GM12878 (cell line): ENCODE measurements at regions not wholly inside any gene's neighbourhood (a gene's known extent, or its start where the extent isn't known, plus 50 kb on each side); places are given as distances from the start of the nearest gene placed in this dataset.
"Not testable (repeated sequence)": the region's sequence is repeated elsewhere in the genome, so short reads cannot be mapped to it uniquely, and the experiment has no call there.

ENCODE experiments used
- ATAC-seq: fragments of 200-7000 bp; cut with Tn5 transposase; 3 replicates; pipeline ENCODE4 v1.9.1; 2020; ENCODE audit warnings: mild to moderate bottlenecking, moderate library complexity
- BruUV-seq: library from RNA; stranded (reverse); fragments of 400-500 nt; replicated peaks from 2 replicates; lab custom pipeline; 2021; lab: Mats Ljungman, UMichigan
- CTCF ChIA-PET: fragments of 300-600 bp; sonication (Branson Sonifier 250); formaldehyde crosslinking; extraction: SDS; loops from one replicate; lab custom pipeline; 2021; ENCODE audit warnings: inconsistent platforms; lab: Yijun Ruan, JAX
- POLR2A ChIA-PET: fragments of 350-600 bp; formaldehyde crosslinking; extraction: SDS; loops from one replicate; lab custom pipeline; 2021; ENCODE audit warnings: inconsistent platforms; lab: Charles Lee
- RAD21 ChIA-PET: fragments of 300-600 bp; sonication (Branson Sonifier 250); formaldehyde crosslinking; loops from one replicate; lab custom pipeline; 2023; ENCODE audit warnings: antibody characterized with exemption; ENCODE audit not compliant: unreplicated experiment; lab: Charles Lee
- SMC1A ChIA-PET: fragments of 300-600 bp; sonication (Branson Sonifier 250); formaldehyde crosslinking; loops from one replicate; lab custom pipeline; 2023; ENCODE audit not compliant: unreplicated experiment, uncharacterized antibody; lab: Charles Lee
- DNase-seq: peaks from one replicate; pipeline ENCODE4 v3.0.0-alpha.2; 2011; ENCODE audit warnings: low read depth, low spot score
- FAIRE-seq: peaks from 3 replicates; lab custom pipeline; 2011; peaks lifted over from hg19 to GRCh38; lab: Jason Lieb, UNC
- H2AFZ ChIP-seq: 2 replicates; pipeline ENCODE4 v1.6.0; 2011; ENCODE audit warnings: low read depth, low read length, control low read depth; ENCODE audit not compliant: control insufficient read depth
- H3K27ac ChIP-seq: 2 replicates; pipeline ENCODE4 v1.5.1; 2011; ENCODE audit warnings: control low read depth; ENCODE audit not compliant: control insufficient read depth, insufficient read depth
- H3K27me3 ChIP-seq, 2 experiments: replicated peaks in 1 of 2; 2 replicates each; pipeline versions ENCODE4 v1.6.0 to v1.6.1; 2011; ENCODE audit warnings: low read length in 1 of 2; ENCODE audit not compliant: control insufficient read depth in 2 of 2, insufficient read depth in 2 of 2
- H3K36me3 ChIP-seq, 2 experiments: 2 replicates each; pipeline ENCODE4 v1.5.1; 2011; ENCODE audit warnings: low read length in 1 of 2; ENCODE audit not compliant: control insufficient read depth in 2 of 2, insufficient read depth in 2 of 2
- H3K4me1 ChIP-seq: 2 replicates; pipeline ENCODE4 v1.6.1; 2011; ENCODE audit warnings: mild to moderate bottlenecking, low read length, moderate library complexity, mixed read lengths; ENCODE audit not compliant: control insufficient read depth, insufficient read depth
- H3K4me2 ChIP-seq: 2 replicates; pipeline ENCODE4 v1.6.0; 2011; ENCODE audit warnings: control low read depth; ENCODE audit not compliant: control insufficient read depth, insufficient read depth
- H3K4me3 ChIP-seq: fragments of 200-600 bp; sonication (generic); 2 replicates; pipeline ENCODE4 v1.5.1; 2016
- H3K79me2 ChIP-seq: 2 replicates; pipeline ENCODE4 v1.6.0; 2011; ENCODE audit warnings: low read length; ENCODE audit not compliant: control insufficient read depth, insufficient read depth
- H3K9ac ChIP-seq: 2 replicates; pipeline ENCODE4 v1.8.0; 2011; ENCODE audit warnings: low read length, control low read depth, mixed read lengths; ENCODE audit not compliant: control insufficient read depth, insufficient read depth
- H3K9me3 ChIP-seq: replicated peaks from 3 replicates; pipeline ENCODE4 v1.5.1; 2011; ENCODE audit warnings: mild to moderate bottlenecking, low read length; ENCODE audit not compliant: control insufficient read depth, insufficient read depth
- H4K20me1 ChIP-seq: 2 replicates; pipeline ENCODE4 v1.6.0; 2011; ENCODE audit not compliant: control insufficient read depth, insufficient read depth
- BRCA1 ChIP-seq: IDR thresholded peaks from 2 replicates; pipeline ENCODE4 v1.6.1; 2011; ENCODE audit warnings: low read depth, low read length, improper control_type of control experiment
- HDAC6 ChIP-seq: fragments of 200-600 bp; sonication (generic); IDR thresholded peaks from one replicate; pipeline ENCODE4 v1.8.0; 2017; ENCODE audit warnings: antibody characterized with exemption; ENCODE audit not compliant: unreplicated experiment
- JUND ChIP-seq: IDR thresholded peaks from 2 replicates; pipeline ENCODE4 v1.6.1; 2012; ENCODE audit warnings: low read depth, mild to moderate bottlenecking, low read length, improper control_type of control experiment, moderate library complexity
- RB1 ChIP-seq: fragments of 450-650 bp; formaldehyde crosslinking; IDR thresholded peaks from 2 replicates; pipeline ENCODE4 v1.6.1; 2017; ENCODE audit warnings: mild to moderate bottlenecking, borderline replicate concordance
- SIN3A ChIP-seq: IDR thresholded peaks from 2 replicates; pipeline ENCODE4 v1.6.1; 2012; ENCODE audit warnings: low read depth, low read length, improper control_type of control experiment
- ZNF24 ChIP-seq: fragments of 450-650 bp; IDR thresholded peaks from 2 replicates; pipeline ENCODE4 v1.6.1; 2017; ENCODE audit warnings: antibody characterized with exemption, mild to moderate bottlenecking
- WGBS: methylation state at CpG from one replicate; pipeline ENCODE4 v1.1.6; 2016; ENCODE audit warnings: low lambda C conversion rate; ENCODE audit not compliant: insufficient replicate concordance, insufficient coverage; ENCODE audit errors: missing lambda C conversion rate; 5-methylcytosine and 5-hydroxymethylcytosine counted together
- in situ Hi-C: fragments of 300-500 bp; cut with MboI; formaldehyde crosslinking; loops from 9 replicates; pipeline ENCODE4 v1.14.3; 2018; ENCODE audit warnings: mixed read lengths
- intact Hi-C: fragments of 100-400 bp; cut with micrococcal nuclease; formaldehyde crosslinking; loops from one replicate; pipeline ENCODE4 v1.14.2; 2022; ENCODE audit not compliant: unreplicated experiment
- TF ChIP-seq, protein P1 (sequence below): IDR thresholded peaks from 2 replicates; pipeline ENCODE4 v1.6.1; 2011; ENCODE audit warnings: borderline replicate concordance, low read depth, mild to moderate bottlenecking, moderate library complexity, low read length; ENCODE audit not compliant: insufficient read depth, poor library complexity, severe bottlenecking

GRCh38 chr5:106443746-106444145, 1227.0 kb downstream of the EFNA5 start:
- H3K9ac ChIP-seq, result no peak overlapping the region
- H3K9me3 ChIP-seq, result no peaks in the 10 kb centered on the region
- intact Hi-C loops, result no loop called here
- WGBS, result 22% methylated on average over 2 of the region's 2 CpGs
- DNase-seq, result no peak
- in situ Hi-C loops, result no loop called here
- no peak overlapping the region for H3K4me3 ChIP-seq
- ChIA-PET SMC1A (no interaction called here), CTCF (interaction anchor here (1.0 to 1.7 kb wide), 2 partner anchors 10 to 11 kb away, joined by 3 to 10 read pairs; no protein-coding TSS in a partner anchor), POLR2A (no interaction called here), RAD21 (no interaction called here)
- no TSS peak for BruUV-seq
- ATAC-seq, result no peak
- H2AFZ ChIP-seq, result no peak overlapping the region
- no peaks in the 10 kb centered on the region for H3K36me3 ChIP-seq
- no peak overlapping the region for H3K4me2 ChIP-seq
- H3K4me1 ChIP-seq, result no peaks in the 10 kb centered on the region
- no peak overlapping the region for H3K27ac ChIP-seq
- no peak for FAIRE-seq
- no peaks in the 10 kb centered on the region for H3K27me3 ChIP-seq
- TF ChIP-seq RB1, result no peak
- no peak for TF ChIP-seq SIN3A
- TF ChIP-seq, protein P1, sequence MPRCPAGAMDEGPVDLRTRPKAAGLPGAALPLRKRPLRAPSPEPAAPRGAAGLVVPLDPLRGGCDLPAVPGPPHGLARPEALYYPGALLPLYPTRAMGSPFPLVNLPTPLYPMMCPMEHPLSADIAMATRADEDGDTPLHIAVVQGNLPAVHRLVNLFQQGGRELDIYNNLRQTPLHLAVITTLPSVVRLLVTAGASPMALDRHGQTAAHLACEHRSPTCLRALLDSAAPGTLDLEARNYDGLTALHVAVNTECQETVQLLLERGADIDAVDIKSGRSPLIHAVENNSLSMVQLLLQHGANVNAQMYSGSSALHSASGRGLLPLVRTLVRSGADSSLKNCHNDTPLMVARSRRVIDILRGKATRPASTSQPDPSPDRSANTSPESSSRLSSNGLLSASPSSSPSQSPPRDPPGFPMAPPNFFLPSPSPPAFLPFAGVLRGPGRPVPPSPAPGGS, result no peak
- no peak for TF ChIP-seq ZNF24
- no peak for TF ChIP-seq BRCA1
- no peaks in the 10 kb centered on the region for H4K20me1 ChIP-seq
- no peaks in the 10 kb centered on the region for H3K79me2 ChIP-seq

DNA sequence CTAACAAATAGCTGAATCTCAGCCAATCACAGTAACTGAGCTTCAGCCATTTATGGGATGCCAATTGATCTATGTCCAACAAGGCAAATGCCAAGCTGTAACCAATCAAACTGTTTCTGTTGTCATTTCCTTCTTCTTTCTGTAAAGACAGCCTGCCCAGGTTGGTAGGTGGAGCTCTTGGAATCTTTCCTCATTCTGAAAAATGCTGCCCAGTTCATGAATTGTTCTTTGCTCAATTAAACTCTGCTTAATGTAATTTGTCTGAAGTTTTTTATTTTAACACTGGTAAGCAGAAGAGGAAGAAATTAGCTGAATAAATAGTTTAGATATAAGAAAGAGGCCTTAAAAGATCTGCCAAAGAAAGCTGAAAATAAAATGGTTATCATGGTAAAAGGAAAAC, 1235.6 kb downstream of the EFNA5 start:
- H4K20me1 ChIP-seq, result no peaks in the 10 kb centered on the region
- H3K27ac ChIP-seq, result no peak overlapping the region
- H3K4me3 ChIP-seq, result no peak overlapping the region
- BruUV-seq, result no TSS peak
- CTCF ChIA-PET, result interaction anchor here (0.7 to 1.3 kb wide), 2 partner anchors 19 to 129 kb away, joined by 3 to 5 read pairs; no protein-coding TSS in a partner anchor
- H3K4me2 ChIP-seq, result no peak overlapping the region
- SMC1A ChIA-PET, result interaction anchor here (0.9 to 1.9 kb wide), 2 partner anchors 11 to 19 kb away, joined by 3 to 5 read pairs; no protein-coding TSS in a partner anchor
- no peaks in the 10 kb centered on the region for H3K36me3 ChIP-seq
- FAIRE-seq, result no peak
- H2AFZ ChIP-seq, result no peak overlapping the region
- DNase-seq, result no peak
- RAD21 ChIA-PET, result no interaction called here
- H3K9me3 ChIP-seq, result no peaks in the 10 kb centered on the region
- no peaks in the 10 kb centered on the region for H3K27me3 ChIP-seq
- TF ChIP-seq HDAC6 (no peak), JUND (no peak)
- in situ Hi-C loops (no loop called here), intact Hi-C loops (no loop called here)
- no peak overlapping the region for H3K9ac ChIP-seq
- no peaks in the 10 kb centered on the region for H3K4me1 ChIP-seq
- POLR2A ChIA-PET, result no interaction called here
- ATAC-seq, result no peak
- H3K79me2 ChIP-seq, result no peaks in the 10 kb centered on the region

- BruUV-seq, H3K27me3 ChIP-seq, DNase-seq, H4K20me1 ChIP-seq, H3K4me2 ChIP-seq, H3K79me2 ChIP-seq, ATAC-seq, H3K27ac ChIP-seq, H3K9ac ChIP-seq, FAIRE-seq, RAD21 ChIA-PET, H3K9me3 ChIP-seq, in situ Hi-C loops, SMC1A ChIA-PET, CTCF ChIA-PET, H2AFZ ChIP-seq, H3K4me1 ChIP-seq, H3K4me3 ChIP-seq, H3K36me3 ChIP-seq, POLR2A ChIA-PET, intact Hi-C loops: not testable (repeated sequence)
- WGBS, result 41% methylated on average over 10 of the region's 11 CpGs
Measured at GRCh38 chr5:106430733-106431132, 1240.0 kb downstream of the EFNA5 start.
